ENCODE measurements at regions not wholly inside any gene's neighbourhood (a gene's known extent, or its start where the extent isn't known, plus 50 kb on each side); places are given as distances from the start of the nearest gene placed in this dataset.

DNA sequence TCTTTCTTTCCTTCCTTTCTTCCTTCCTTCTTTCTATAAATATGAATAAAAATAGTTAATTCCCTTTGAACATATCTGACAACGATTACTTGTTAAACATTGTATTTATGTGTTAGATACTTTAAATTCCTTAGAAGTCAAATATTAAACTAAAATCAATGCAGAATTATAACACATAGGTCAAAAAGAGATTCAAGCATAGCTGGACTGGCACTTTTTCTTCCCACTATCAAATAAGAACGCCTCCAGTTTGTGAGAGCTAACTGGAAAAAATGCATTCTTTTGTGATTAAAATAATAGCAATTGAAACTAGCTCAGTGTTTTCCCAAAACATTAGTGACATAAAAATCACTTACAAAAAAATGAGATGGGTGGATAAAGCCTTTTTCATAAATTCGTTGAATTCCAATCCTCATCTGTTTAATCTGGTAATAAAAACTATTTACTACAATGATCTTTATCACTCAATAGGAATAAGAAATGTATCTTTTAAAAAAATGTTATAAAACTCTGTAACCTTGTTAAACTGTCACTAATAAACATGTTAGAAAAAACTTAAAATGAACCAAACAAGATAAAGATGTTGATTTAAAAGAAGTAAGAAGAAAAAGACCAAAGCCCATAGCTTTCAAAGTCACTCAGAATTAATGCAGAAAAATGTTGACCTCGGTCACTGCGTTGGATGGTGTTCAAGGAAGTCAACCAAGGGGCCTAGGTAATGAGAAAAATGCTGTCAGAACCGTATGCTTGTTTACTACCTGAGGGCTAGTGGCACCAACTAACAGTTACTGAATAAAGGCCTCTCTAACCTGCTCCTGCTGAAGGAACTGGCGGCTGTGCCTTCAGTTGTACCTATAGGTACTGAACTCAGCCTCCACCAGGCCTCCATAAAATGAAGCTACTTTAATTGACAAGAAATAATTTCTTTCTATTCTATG is 1039.5 kb upstream of the SLC10A2 start (continued):
- TF ChIP-seq, protein P1, sequence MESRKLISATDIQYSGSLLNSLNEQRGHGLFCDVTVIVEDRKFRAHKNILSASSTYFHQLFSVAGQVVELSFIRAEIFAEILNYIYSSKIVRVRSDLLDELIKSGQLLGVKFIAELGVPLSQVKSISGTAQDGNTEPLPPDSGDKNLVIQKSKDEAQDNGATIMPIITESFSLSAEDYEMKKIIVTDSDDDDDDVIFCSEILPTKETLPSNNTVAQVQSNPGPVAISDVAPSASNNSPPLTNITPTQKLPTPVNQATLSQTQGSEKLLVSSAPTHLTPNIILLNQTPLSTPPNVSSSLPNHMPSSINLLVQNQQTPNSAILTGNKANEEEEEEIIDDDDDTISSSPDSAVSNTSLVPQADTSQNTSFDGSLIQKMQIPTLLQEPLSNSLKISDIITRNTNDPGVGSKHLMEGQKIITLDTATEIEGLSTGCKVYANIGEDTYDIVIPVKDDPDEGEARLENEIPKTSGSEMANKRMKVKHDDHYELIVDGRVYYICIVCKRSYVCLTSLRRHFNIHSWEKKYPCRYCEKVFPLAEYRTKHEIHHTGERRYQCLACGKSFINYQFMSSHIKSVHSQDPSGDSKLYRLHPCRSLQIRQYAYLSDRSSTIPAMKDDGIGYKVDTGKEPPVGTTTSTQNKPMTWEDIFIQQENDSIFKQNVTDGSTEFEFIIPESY (IDR thresholded peaks at IDR 0.05; ENCODE audit: extremely low read depth, insufficient replicate concordance, low read length), result no peak

GRCh38 chr13:104099750-104100149 is 1033.5 kb upstream of the SLC10A2 start:
- no peaks in the 10 kb centered on the region for H4K20me1 ChIP-seq (ENCODE audit: insufficient read depth)
- H3K4me3 ChIP-seq (replicated peaks in 1 of 2; ENCODE audit: low read depth in 1 of 2, low read length in 2 of 2), result no peak overlapping the region
- no peaks in the 10 kb centered on the region for H3K9me3 ChIP-seq (ENCODE audit: control insufficient read depth in 1 of 2, insufficient read depth in 1 of 2, low read depth in 1 of 2, low read length in 2 of 2)
- H3K36me3 ChIP-seq (ENCODE audit: control insufficient read depth in 1 of 2, insufficient read depth in 2 of 2, low read length in 2 of 2), result no peaks in the 10 kb centered on the region
- BruUV-seq (replicated peaks), result no TSS peak
- H2AFZ ChIP-seq (ENCODE audit: low read depth, low read length, poor library complexity, severe bottlenecking), result no peak overlapping the region
- no peak for ATAC-seq
- no peaks in the 10 kb centered on the region for H3K9me2 ChIP-seq (ENCODE audit: insufficient read depth)
- CTCF ChIA-PET, result no interaction called here
- no peak overlapping the region for H3K27ac ChIP-seq (ENCODE audit: low read depth, low read length)
- H3K9ac ChIP-seq (ENCODE audit: low read length), result no peak overlapping the region
- no peaks in the 10 kb centered on the region for H3K4me1 ChIP-seq (ENCODE audit: control insufficient read depth in 1 of 2, insufficient read depth in 2 of 2, low read length in 2 of 2)
- POLR2A ChIA-PET, result no interaction called here
- RAD21 ChIA-PET (ENCODE audit: low non-redundant PET in 1 of 2, low total read pairs in 2 of 2, uncharacterized antibody in 2 of 2, unreplicated experiment in 2 of 2), result no interaction called here
- intact Hi-C loops (cut with micrococcal nuclease), result no loop called here
- no peak overlapping the region for H3K4me2 ChIP-seq (ENCODE audit: low read length)
- H3K79me2 ChIP-seq (ENCODE audit: insufficient read depth, low read length), result no peaks in the 10 kb centered on the region
- TF ChIP-seq CEBPB (IDR thresholded peaks at IDR 0.05; ENCODE audit: low read depth) (no peak), SP1 (IDR thresholded peaks at IDR 0.05; ENCODE audit: low read depth) (no peak), MAX (IDR thresholded peaks at IDR 0.05) (no peak), ZNF274 (IDR thresholded peaks at IDR 0.05; ENCODE audit: low read depth, low read length) (no peak), CBX3 (IDR thresholded peaks at IDR 0.05; ENCODE audit: low read depth) (no peak), POLR2AphosphoS5 (IDR thresholded peaks at IDR 0.05; ENCODE audit: low read depth, low read length) (no peak), RAD21 (IDR thresholded peaks at IDR 0.05; ENCODE audit: low read depth) (no peak), EGR1 (IDR thresholded peaks at IDR 0.05; ENCODE audit: low read depth) (no peak), JUND (IDR thresholded peaks at IDR 0.05) (no peak), ZFX (IDR thresholded peaks at IDR 0.05) (no peak), SIN3A (IDR thresholded peaks at IDR 0.05; ENCODE audit: low read depth) (no peak)
- TF ChIP-seq, protein P2, sequence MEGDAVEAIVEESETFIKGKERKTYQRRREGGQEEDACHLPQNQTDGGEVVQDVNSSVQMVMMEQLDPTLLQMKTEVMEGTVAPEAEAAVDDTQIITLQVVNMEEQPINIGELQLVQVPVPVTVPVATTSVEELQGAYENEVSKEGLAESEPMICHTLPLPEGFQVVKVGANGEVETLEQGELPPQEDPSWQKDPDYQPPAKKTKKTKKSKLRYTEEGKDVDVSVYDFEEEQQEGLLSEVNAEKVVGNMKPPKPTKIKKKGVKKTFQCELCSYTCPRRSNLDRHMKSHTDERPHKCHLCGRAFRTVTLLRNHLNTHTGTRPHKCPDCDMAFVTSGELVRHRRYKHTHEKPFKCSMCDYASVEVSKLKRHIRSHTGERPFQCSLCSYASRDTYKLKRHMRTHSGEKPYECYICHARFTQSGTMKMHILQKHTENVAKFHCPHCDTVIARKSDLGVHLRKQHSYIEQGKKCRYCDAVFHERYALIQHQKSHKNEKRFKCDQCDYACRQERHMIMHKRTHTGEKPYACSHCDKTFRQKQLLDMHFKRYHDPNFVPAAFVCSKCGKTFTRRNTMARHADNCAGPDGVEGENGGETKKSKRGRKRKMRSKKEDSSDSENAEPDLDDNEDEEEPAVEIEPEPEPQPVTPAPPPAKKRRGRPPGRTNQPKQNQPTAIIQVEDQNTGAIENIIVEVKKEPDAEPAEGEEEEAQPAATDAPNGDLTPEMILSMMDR (IDR thresholded peaks at IDR 0.05 in 2 of 3, conservative IDR thresholded peaks at IDR 0.05 in 1 of 3; ENCODE audit: borderline replicate concordance in 1 of 3, insufficient read depth in 1 of 3, low read depth in 2 of 3, low read length in 2 of 3), result no peak
- TF ChIP-seq, protein P3, sequence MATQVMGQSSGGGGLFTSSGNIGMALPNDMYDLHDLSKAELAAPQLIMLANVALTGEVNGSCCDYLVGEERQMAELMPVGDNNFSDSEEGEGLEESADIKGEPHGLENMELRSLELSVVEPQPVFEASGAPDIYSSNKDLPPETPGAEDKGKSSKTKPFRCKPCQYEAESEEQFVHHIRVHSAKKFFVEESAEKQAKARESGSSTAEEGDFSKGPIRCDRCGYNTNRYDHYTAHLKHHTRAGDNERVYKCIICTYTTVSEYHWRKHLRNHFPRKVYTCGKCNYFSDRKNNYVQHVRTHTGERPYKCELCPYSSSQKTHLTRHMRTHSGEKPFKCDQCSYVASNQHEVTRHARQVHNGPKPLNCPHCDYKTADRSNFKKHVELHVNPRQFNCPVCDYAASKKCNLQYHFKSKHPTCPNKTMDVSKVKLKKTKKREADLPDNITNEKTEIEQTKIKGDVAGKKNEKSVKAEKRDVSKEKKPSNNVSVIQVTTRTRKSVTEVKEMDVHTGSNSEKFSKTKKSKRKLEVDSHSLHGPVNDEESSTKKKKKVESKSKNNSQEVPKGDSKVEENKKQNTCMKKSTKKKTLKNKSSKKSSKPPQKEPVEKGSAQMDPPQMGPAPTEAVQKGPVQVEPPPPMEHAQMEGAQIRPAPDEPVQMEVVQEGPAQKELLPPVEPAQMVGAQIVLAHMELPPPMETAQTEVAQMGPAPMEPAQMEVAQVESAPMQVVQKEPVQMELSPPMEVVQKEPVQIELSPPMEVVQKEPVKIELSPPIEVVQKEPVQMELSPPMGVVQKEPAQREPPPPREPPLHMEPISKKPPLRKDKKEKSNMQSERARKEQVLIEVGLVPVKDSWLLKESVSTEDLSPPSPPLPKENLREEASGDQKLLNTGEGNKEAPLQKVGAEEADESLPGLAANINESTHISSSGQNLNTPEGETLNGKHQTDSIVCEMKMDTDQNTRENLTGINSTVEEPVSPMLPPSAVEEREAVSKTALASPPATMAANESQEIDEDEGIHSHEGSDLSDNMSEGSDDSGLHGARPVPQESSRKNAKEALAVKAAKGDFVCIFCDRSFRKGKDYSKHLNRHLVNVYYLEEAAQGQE (IDR thresholded peaks at IDR 0.05; ENCODE audit: low read depth), result no peak
- TF ChIP-seq, protein P1 (IDR thresholded peaks at IDR 0.05; ENCODE audit: extremely low read depth, insufficient replicate concordance, low read length), result no peak
- no peaks in the 10 kb centered on the region for H3K27me3 ChIP-seq (ENCODE audit: insufficient read depth, low read length)
- no peak for DNase-seq (ENCODE audit: low read depth, low spot score)

Data from HCT116 (cell line).